Body of pancreas (tissue), 4 donors: ENCODE measurements at regions not wholly inside any gene's neighbourhood (a gene's known extent, or its start where the extent isn't known, plus 50 kb on each side); places are given as distances from the start of the nearest gene placed in this dataset.

Source experiments
- ATAC-seq: fragments of 150-250 bp; one replicate; pipeline ENCODE4 v1.9.1; 2016
- DNase-seq, 4 donors: peaks; one replicate each; pipeline ENCODE4 v3.0.0-alpha.2; 2019
- H3K27ac ChIP-seq, 4 donors: fragments of 200-600 bp; sonication (generic); 1 replicate in 3 of 4; 2 replicates in 1 of 4; pipeline versions ENCODE4 v1.5.1 to v1.6.1; 2016 to 2019; ENCODE audit warnings: mild to moderate bottlenecking in 1 of 4, mixed read lengths in 1 of 4, moderate library complexity in 1 of 4
- H3K27me3 ChIP-seq, 2 donors: fragments of 200-600 bp; sonication (generic); one replicate each; pipeline ENCODE4 v1.6.0; 2016; ENCODE audit warnings: mild to moderate bottlenecking in 1 of 2
- H3K36me3 ChIP-seq, 2 donors: fragments of 200-600 bp; sonication (generic); replicated peaks in 1 of 2; 2 replicates each; pipeline ENCODE4 v1.5.1; 2016; ENCODE audit warnings: low read depth in 2 of 2; ENCODE audit not compliant: insufficient read depth in 1 of 2
- H3K4me1 ChIP-seq: fragments of 200-600 bp; sonication (generic); one replicate; pipeline ENCODE4 v1.6.0; 2016
- H3K4me3 ChIP-seq, 2 donors: fragments of 200-600 bp; sonication (generic); 1 replicate in 1 of 2; 2 replicates in 1 of 2; pipeline ENCODE4 v1.5.1; 2016 to 2019
- H3K9me3 ChIP-seq, 3 donors: fragments of 200-600 bp; sonication (generic); 1 replicate in 2 of 3; 2 replicates in 1 of 3; pipeline ENCODE4 v1.5.1; 2016
- POLR2A ChIP-seq, 3 donors: fragments of 450-650 bp; IDR thresholded peaks; one replicate each; pipeline ENCODE4 v1.6.1; 2016; ENCODE audit warnings: antibody characterized with exemption in 3 of 3, mild to moderate bottlenecking in 2 of 3
- WGBS, 2 donors: methylation state at CpG; one replicate each; pipeline ENCODE4 v1.1.5; 2017; 5-methylcytosine and 5-hydroxymethylcytosine counted together
- intact Hi-C: fragments of 100-400 bp; cut with DNase I; formaldehyde crosslinking; loops from one replicate; pipeline ENCODE4 v1.15.1; 2023
- TF ChIP-seq, protein P1 (sequence below), 7 experiments: fragments of 450-650 bp in 4 of 7; fragments of 200-600 bp in 3 of 7; sonication (generic) in 3 of 7; IDR thresholded peaks; one replicate each; pipeline ENCODE4 v1.5.1; 2016 to 2019; ENCODE audit warnings: antibody characterized with exemption in 7 of 7

DNA sequence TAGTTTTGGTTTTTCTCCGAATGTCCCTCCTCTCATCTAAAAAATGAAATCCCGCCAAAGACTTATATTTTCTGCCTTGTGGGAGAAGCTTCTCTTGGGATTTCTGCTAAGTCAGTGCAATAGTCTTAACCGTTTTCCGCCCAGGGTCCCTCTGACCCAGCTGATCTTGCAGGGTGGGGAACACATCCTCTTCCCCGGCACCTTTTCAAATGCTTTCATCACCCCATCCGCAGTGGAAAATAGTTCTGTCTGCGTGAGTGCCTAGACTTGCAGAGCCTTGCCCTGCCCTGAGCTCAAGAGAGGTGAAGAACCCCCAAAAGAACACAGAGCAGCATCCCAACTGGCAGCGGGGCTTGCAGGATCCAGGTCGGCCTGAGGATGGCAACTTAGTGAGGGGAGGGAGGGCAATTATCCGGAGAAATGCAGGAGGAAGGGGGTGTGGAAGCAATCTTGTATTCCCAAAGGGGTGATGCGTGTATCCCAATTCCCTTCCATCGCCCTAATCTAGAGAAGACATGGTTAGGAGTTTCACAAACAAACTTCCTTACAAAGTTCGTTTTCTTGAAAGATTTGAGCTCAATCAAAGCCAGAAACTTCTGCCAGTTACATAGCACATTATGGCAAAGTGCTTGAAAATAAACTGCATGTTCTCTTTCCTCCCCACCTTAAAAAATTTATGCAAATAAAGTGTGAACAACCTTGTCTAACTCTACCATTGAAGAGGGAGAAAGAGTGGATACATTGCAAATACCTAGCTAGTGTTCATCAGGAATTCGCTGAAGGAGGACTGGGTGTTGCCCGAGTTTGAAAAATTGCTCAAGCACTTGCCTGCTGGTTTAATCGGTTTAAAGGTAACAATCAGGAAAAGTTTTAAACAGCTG lies 79.9 kb downstream of the NR2F2 start:
- WGBS, 2 donors, result 9 to 15% methylated on average over 16 of the region's 16 CpGs

DNA sequence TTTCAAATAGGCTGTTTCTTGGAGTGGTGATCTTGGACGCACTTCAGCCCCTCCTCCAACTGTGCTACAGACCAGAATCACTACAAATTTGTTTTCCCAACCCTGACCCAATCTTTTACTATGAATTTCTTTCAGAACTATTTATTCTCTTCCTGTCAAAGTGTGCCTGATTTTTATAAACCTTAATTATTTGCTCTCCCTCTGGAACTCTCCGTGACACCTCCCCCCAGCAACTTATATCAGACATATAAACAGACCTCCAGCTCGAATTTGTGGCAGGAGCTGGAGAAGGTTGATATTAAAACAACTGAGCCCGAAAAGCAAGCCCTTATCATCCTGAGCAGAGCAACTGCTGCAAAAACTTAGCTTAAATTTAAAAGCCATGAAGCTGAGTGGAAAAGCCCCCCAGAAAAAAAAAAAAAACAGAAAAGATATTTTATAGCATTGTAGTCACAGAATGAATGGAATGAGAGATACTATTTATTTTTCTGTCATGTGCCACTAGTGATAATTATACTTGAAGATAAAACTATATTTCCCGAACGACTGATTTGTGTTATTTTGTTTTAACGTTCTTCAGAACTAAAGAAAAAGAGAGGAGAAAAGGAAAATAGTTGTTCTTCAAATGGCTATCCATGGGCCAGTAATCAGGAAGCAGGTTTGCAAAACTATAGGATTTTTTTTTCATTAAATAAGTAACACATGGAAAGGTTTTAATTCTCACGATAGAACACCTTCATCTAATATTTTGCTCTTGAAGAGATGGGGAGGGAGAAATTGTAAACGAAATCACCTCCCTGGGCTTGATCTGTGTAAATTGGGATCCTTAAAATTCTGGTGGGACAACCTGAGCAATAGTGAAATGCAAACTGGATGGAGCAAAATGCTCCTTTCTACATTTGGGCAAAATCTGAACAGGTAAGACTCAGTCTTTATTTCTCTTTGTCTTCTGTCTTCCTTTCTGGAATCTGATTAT lies 80.8 kb downstream of the NR2F2 start:
- DNase-seq (no peak), ATAC-seq (no peak)
- 8 to 20% methylated on average over 9 of the region's 9 CpGs for WGBS, 2 donors
- H3K27me3 ChIP-seq, result peaks cover 0 to 43% of the 10 kb centered on the region in 2 donors
- no peaks in the 10 kb centered on the region for H3K36me3 ChIP-seq
- TF ChIP-seq, protein P1, sequence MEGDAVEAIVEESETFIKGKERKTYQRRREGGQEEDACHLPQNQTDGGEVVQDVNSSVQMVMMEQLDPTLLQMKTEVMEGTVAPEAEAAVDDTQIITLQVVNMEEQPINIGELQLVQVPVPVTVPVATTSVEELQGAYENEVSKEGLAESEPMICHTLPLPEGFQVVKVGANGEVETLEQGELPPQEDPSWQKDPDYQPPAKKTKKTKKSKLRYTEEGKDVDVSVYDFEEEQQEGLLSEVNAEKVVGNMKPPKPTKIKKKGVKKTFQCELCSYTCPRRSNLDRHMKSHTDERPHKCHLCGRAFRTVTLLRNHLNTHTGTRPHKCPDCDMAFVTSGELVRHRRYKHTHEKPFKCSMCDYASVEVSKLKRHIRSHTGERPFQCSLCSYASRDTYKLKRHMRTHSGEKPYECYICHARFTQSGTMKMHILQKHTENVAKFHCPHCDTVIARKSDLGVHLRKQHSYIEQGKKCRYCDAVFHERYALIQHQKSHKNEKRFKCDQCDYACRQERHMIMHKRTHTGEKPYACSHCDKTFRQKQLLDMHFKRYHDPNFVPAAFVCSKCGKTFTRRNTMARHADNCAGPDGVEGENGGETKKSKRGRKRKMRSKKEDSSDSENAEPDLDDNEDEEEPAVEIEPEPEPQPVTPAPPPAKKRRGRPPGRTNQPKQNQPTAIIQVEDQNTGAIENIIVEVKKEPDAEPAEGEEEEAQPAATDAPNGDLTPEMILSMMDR (IDR thresholded peaks at IDR 0.05), result no peak
- no peak for TF ChIP-seq POLR2A (IDR thresholded peaks at IDR 0.05)
- H3K4me3 ChIP-seq, result no peak overlapping the region
- H3K27ac ChIP-seq, result no peak overlapping the region
- H3K9me3 ChIP-seq, result no peaks in the 10 kb centered on the region
- peaks cover 20% of the 10 kb centered on the region for H3K4me1 ChIP-seq
- intact Hi-C loops, result no loop called here

More for the DNA sequence above, 79.9 kb downstream of the NR2F2 start:
- ATAC-seq, result no peak
- Histone ChIP-seq H3K9me3 (no peaks in the 10 kb centered on the region), H3K27ac (no peak overlapping the region), H3K4me3 (no peak overlapping the region), H3K4me1 (peaks cover 15% of the 10 kb centered on the region), H3K36me3 (no peaks in the 10 kb centered on the region), H3K27me3 (peaks cover 0 to 36% of the 10 kb centered on the region in 2 donors)
- DNase-seq, result no peak
- TF ChIP-seq, protein P1 (IDR thresholded peaks at IDR 0.05), result no peak
- TF ChIP-seq POLR2A (IDR thresholded peaks at IDR 0.05), result no peak
- intact Hi-C loops, result no loop called here

DNA sequence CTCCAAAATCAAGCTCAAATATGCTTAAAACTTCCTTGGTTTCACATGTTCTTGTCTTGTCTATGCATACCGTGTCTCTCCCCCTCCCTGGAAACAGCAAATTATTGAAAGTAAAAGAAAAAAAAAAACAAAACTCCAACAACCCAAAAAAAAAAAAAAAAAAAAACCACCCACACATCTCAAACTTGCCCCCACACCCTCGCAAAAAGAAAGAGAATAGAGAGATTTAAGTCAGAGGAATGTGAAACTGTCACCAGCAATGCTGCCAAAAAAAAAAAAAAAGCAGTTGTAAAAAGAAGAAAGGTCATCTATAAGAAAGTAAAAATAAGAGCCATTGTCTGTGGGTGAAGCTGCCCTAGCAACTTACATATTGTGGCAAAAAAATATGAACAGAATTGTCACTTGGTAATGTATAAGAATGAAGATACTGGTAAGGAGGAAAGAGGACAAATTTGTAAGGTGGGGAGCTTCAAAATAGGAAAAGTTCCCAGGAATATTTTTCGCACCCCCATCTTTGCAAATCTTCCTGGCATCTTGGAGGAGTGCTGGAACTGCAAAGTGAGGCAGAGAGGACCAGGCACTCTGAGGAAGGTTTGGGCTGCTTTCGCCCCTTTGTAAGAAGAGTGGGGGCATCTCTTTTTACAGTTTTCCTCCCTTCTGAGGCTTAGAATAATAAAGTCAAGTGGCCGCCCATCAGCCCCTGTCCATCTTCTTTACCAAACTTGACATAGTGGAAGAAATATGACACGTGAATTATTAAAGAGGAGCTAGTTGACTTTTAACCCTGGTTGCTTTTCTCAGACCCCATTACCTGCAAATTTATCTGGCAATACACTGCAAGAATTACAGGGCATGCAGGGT lies 81.8 kb downstream of the NR2F2 start:
- Histone ChIP-seq H3K4me1 (peaks cover 29% of the 10 kb centered on the region), H3K27me3 (peaks cover 0 to 45% of the 10 kb centered on the region in 2 donors), H3K27ac (no peak overlapping the region), H3K9me3 (no peaks in the 10 kb centered on the region), H3K36me3 (no peaks in the 10 kb centered on the region), H3K4me3 (no peak overlapping the region)
- intact Hi-C loops, result no loop called here
- TF ChIP-seq, protein P1 (IDR thresholded peaks at IDR 0.05), result no peak
- TF ChIP-seq POLR2A (IDR thresholded peaks at IDR 0.05), result no peak
- ATAC-seq, result no peak
- no peak for DNase-seq
- WGBS, 2 donors, result 12 to 21% methylated on average over 6 of the region's 6 CpGs

DNA sequence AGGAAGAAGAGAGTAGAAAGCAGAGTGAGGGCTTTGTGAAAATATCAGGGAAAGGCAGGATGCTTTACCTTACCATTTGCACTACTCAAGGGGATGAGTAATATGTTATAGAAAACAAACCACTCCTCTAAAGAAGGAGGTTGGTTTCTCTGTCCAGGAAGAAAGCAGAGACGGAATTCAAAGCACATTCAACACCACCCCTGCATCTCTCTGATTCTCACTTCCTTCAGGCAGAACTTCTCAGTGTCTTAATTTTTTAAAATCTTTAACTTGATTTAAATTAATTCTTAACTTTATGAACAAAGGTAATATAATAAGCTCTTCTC lies 82.4 kb downstream of the NR2F2 start:
- no peaks in the 10 kb centered on the region for H3K36me3 ChIP-seq
- TF ChIP-seq, protein P1 (IDR thresholded peaks at IDR 0.05), result no peak
- WGBS, 2 donors, result 23 to 26% methylated on average over 1 of the region's 1 CpG
- ATAC-seq (no peak), DNase-seq (no peak)
- peaks cover 0 to 45% of the 10 kb centered on the region in 2 donors for H3K27me3 ChIP-seq
- intact Hi-C loops, result no loop called here
- H3K4me3 ChIP-seq, result no peak overlapping the region
- H3K27ac ChIP-seq, result no peak overlapping the region
- no peaks in the 10 kb centered on the region for H3K9me3 ChIP-seq
- H3K4me1 ChIP-seq, result peaks cover 31% of the 10 kb centered on the region
